CD4-positive, alpha-beta T cell treated with Interleukin-2 at 100 ng/mL for 4 hours (primary cell): ENCODE measurements at regions not wholly inside any gene's neighbourhood (a gene's known extent, or its start where the extent isn't known, plus 50 kb on each side); places are given as distances from the start of the nearest gene placed in this dataset.
A peak's percentile ranks its signal among the peaks of the same experiment; 100 is the strongest.
"Not testable (repeated sequence)": the region's sequence is repeated elsewhere in the genome, so short reads cannot be mapped to it uniquely, and the experiment has no call there.

Experiments used
- DNase-seq: peaks from one replicate; pipeline ENCODE4 v3.0.0-alpha.2; 2020; ENCODE audit warnings: low spot score

DNA sequence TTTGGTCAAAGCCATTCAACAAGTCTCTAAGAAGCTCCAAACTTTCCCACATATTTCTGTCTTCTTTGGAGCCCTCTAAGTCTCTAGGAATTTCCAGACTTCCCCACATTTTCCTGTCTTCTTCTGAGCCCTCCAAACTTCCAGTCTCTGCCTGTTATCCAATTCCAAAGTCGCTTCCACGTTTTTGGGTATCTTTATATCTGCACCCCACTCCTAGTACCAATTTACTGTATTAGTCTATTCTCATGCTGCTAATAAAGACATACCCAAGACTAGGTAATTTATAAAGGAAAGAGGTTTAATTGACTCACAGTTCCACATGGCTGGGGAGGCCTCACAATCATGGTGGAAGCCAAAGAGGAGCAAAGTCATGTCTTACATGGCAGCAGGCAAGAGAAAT, 182.9 kb upstream of the ARRDC3 start:
- DNase-seq: not testable (repeated sequence)

DNA sequence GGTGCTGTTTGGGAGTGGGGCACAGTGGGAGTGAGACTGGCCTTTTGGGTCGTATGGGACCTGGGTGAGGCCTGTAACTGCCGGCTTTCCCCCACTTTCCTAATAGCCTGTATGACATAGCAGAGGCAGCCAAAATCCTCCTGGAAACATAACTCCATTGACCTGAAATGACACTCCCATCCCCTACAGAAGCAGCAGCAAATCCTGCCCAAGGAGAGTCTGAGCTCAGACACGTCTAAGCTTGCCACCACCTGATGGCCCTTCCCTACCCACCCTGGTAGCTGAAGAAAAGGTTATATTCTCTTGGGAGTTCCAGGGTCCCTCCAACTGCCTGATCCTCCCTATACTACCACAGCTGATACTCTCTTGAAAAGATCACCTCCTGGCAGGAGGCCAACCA, 179.8 kb upstream of the ARRDC3 start:
- no peak for DNase-seq

GRCh38 chr5:91541696-91542095, 158.6 kb upstream of the ARRDC3 start:
- no peak for DNase-seq

DNA sequence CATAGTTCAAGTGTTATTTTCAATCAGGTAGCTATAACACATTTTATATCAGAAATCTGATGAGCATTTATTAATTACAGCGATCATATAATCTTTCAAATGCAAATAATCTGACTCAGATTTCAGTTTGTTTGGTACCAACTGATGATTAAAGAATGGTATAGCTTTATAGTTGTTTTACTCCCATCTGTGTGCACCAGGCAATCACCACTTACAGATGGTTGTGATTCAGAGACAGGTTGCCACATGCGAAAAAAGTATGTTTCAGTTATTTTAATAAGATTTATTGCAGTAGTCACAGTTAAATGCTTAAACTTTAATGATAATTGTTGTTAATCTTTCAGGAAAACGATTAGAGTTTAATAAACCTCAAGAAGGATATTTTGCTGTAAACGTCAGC, 155.1 kb upstream of the ARRDC3 start:
- no peak for DNase-seq

DNA sequence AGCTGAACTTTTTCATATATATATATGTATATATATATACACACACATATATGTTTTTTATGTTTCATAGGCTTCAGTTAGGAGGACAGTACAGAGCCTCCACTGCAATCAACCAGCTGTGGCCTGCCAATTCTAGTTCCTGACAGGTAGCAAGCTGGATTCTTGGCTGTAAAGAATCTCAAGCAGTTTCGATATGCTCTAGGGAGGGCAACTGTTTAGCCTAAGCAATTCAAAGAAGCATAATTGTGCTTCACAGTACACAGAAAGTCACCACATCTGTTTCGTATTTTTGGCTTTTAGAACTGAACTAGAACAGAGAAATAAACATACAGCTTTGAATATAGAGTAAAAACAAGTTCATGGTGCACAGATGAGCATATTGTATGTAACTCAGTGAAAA, 152.4 kb upstream of the ARRDC3 start:
- no peak for DNase-seq

DNA sequence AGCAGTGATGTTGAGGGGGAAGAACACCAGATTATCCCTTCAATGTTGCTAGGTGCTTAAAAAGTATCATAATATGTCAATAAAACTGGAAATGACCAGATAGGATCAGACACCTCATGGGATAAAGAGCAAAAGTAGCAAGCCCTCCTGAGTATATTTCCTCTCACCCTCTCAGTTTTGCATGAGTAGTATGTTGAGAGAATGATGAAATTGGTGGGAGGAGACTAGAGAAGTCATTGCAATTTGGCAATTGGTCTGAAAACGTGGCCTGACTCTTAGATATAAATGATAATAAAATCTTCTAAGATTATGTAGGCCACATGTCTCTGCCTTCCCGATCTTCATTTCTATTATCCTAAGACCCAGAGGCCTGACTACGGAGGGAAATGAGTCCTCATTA, 151.2 kb upstream of the ARRDC3 start:
- no peak for DNase-seq

- DNase-seq: no peak
These were observed 149.7 kb upstream of the ARRDC3 start for GRCh38 chr5:91532779-91533178.

DNA sequence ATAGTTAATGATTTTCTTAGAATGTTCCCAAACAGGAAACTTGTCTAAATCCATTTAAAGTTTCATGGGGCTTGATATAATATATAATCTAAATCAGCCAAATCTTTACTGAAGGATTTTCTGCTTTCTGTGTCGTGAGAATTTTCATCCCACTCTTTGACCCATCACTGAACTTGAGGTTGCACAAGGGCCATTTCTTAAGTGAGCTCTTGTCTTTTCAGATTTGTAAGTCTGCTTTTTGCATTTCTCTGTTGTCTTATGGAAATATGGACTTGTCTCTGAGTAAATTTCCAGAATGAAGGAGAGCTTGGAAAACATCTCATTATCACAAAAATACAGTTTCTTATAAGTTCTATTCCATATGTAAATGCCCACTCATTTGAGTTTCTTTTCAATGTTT, 149.2 kb upstream of the ARRDC3 start:
- no peak for DNase-seq

DNA sequence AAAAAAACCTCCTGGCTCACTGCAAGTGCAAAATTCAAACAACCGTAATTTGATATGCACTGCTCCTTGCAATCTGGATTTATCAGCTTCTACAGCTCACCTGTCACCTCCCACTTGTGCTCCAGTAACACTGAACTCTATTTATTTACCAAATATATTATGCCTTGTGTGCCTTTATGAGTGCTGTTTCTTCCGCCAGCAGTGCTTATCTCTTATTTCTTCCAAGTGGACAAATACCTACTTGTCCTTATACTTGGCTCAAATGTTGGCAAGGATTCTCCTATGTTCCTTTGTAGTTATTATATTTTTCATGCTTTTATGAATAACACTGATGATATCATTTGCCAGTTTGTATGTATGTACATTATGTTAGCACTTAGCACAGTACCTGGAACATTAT, 145.7 kb upstream of the ARRDC3 start:
- no peak for DNase-seq

DNA sequence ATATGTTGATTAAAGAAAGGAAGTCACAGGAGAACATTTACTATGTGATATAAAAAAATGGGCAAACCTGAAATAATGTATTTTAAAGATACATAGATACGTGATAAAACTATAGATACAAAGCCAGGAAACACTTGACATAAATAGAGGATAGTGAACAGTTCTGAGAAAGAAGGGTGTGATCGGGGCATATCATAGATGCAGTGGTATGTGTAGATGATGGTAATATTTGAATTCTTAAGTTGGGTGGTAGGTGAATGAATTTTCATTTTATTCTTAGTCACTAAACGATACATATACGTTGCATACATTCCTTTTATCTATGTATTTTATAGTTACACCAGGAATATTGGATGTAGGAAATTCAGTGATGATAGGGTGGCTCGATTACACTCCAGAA, 138.7 kb upstream of the ARRDC3 start:
- no peak for DNase-seq

DNA sequence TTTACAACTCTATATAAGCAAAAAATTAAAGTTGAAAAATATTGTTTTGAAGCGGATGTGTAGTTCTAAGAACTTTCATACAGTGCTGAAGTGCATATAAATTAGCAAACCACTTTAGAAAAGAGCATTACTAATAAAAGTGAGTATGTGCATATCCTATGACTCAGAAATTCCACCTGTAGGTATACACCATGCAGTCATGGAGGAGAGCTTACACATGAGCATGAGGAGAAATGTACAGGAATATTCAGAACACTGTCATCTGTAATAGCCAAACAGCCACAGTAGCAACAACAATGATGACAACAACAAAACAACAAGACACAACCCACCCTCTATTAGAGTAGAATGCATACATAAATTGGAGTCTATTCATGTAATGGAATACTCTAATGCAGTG, 138.2 kb upstream of the ARRDC3 start:
- DNase-seq: no peak

DNA sequence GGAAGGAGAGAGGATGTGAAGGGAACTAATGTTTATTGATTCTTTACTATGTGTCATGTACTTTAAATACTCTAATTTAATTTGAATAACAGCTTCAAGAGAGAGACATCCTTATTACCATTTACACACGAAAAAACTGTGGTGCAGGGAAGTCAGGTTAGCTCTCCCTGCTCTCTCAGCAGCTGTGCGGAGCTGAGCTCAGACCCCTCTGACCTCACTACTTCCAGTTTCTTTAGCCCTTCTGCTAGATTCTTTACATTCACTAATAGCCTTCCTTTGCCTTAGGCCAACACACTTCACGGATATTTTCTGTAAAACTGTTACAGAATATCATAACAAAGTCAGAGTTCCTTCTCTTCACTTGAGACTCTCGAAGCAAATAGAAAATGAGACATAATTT, 131.3 kb upstream of the ARRDC3 start:
- DNase-seq: no peak

GRCh38 chr5:91503321-91503720, 120.2 kb upstream of the ARRDC3 start:
- no peak for DNase-seq

GRCh38 chr5:91500758-91501157, 117.6 kb upstream of the ARRDC3 start:
- DNase-seq: no peak

DNA sequence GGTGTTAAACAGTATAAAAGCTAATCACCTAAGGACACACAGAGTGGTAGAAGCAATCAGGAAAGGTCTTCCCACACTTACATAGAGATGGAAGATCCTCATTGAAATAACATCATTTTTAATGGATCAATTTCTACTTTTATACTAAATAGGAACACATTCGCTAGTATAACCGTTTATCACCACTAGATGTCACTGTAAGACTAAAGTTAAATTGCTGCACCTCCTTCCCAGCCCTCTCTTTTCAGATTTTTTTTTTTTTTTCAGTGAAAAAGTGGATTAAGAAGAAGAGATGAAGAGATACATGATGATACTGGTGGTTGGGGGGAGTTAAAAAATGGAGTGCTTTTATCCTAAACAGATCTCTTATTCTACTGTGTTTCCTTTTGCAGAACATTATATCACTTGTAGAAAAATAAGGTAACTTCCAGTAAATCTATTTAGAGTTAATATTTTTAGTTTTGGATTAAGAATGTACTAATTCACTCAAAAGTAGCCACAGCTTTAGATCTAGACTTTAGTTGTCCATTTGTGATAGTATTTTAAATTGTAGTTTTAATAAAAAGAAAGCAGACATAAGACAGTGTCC, 116.9 kb upstream of the ARRDC3 start:
- peak; percentile 45 for DNase-seq

GRCh38 chr5:91495699-91496098, 112.6 kb upstream of the ARRDC3 start:
- no peak for DNase-seq

GRCh38 chr5:91494447-91494996, 111.4 kb upstream of the ARRDC3 start:
- no peak for DNase-seq

- DNase-seq: no peak
These were observed 110.0 kb upstream of the ARRDC3 start for GRCh38 chr5:91493086-91493485.

DNA sequence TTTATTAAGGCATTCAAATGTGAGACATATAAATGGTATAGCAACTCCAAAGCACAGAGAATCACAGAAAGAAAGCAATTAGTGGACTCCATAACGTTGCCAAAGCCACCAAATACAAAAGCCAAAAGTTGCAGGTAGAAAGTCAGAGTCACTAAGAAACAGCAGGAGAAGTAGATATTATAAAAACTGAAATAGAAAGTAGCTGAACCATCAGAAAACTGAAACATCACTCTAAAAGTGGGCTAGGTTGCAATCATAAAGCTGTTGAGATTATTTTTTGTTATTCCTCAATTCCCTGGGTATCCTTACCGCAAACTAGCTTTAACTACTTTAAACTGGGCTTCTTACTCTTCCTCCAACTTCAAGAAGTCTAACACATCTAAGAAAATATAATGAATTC, 108.1 kb upstream of the ARRDC3 start:
- no peak for DNase-seq

- no peak for DNase-seq
These were observed 107.2 kb upstream of the ARRDC3 start for GRCh38 chr5:91490316-91490715.

DNA sequence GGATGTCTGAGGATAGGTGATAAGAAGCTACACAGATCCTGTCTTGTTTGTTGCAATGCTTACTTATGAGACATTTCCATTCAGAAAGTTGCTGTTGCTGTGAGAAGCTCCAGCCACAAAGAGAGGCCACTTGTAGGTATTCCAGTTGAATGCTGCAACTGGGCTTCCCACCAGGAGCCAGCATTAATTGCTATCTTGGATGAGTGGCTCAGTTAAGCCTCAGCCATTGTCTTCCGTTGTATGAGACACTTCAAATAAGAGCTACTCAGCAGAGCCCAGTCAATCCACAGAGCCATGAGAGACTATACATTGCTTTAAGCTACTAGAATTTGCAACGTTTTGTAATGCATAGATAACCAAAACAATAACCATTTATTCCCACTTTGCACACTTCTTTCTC, 104.3 kb upstream of the ARRDC3 start:
- no peak for DNase-seq

- no peak for DNase-seq
These were observed 103.5 kb upstream of the ARRDC3 start for GRCh38 chr5:91486638-91487037.

- no peak for DNase-seq
These were observed 101.5 kb upstream of the ARRDC3 start for GRCh38 chr5:91484662-91485061.

- DNase-seq: not testable (repeated sequence)
These were observed 96.3 kb upstream of the ARRDC3 start for GRCh38 chr5:91479376-91479775.

- no peak for DNase-seq
These were observed 95.0 kb upstream of the ARRDC3 start for GRCh38 chr5:91478096-91478495.
